Kidney epithelial cell (primary cell): ENCODE measurements at regions not wholly inside any gene's neighbourhood (a gene's known extent, or its start where the extent isn't known, plus 50 kb on each side); places are given as distances from the start of the nearest gene placed in this dataset.

ENCODE experiments used
- DNase-seq: peaks from one replicate; pipeline ENCODE4 v3.0.0-alpha.2; 2010; ENCODE audit warnings: low read depth
- H3K27me3 ChIP-seq: 2 replicates; pipeline ENCODE4 v1.6.0; 2011; ENCODE audit warnings: low read length; ENCODE audit not compliant: control insufficient read depth, insufficient read depth
- H3K36me3 ChIP-seq: 2 replicates; pipeline ENCODE4 v1.5.1; 2011; ENCODE audit warnings: low read length; ENCODE audit not compliant: control insufficient read depth, insufficient read depth
- H3K4me3 ChIP-seq: 2 replicates; pipeline ENCODE4 v1.5.1; 2011; ENCODE audit warnings: low read depth, mild to moderate bottlenecking, control low read depth, low read length
- TF ChIP-seq, protein P1 (sequence below): IDR thresholded peaks from 2 replicates; pipeline ENCODE4 v1.5.1; 2011; ENCODE audit warnings: mild to moderate bottlenecking, moderate library complexity, low read length, control low read depth, inconsistent platforms; ENCODE audit not compliant: insufficient read depth, poor library complexity, severe bottlenecking

DNA sequence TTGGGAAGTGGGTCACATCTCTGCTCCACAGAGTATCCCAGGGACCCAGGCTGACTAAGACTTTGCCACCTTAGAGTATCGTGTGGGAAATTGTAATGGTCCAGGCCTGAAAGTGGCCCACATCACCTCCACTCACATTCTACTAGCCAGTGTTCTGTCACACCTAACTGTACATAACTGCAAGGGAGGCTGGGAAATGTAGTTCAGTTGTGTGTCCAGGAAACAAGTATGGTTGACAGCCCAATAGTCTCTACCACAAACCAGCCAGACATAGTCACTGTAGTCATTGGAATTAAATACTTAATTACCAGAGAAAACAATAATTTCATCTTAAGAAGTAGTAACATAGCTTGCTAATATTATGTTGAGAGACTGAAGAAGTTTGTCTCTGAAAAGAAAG lies 233.4 kb upstream of the S100G start:
- H3K4me3 ChIP-seq: no peak overlapping the region
- no peaks in the 10 kb centered on the region for H3K27me3 ChIP-seq
- no peak for DNase-seq
- no peaks in the 10 kb centered on the region for H3K36me3 ChIP-seq
- TF ChIP-seq, protein P1, sequence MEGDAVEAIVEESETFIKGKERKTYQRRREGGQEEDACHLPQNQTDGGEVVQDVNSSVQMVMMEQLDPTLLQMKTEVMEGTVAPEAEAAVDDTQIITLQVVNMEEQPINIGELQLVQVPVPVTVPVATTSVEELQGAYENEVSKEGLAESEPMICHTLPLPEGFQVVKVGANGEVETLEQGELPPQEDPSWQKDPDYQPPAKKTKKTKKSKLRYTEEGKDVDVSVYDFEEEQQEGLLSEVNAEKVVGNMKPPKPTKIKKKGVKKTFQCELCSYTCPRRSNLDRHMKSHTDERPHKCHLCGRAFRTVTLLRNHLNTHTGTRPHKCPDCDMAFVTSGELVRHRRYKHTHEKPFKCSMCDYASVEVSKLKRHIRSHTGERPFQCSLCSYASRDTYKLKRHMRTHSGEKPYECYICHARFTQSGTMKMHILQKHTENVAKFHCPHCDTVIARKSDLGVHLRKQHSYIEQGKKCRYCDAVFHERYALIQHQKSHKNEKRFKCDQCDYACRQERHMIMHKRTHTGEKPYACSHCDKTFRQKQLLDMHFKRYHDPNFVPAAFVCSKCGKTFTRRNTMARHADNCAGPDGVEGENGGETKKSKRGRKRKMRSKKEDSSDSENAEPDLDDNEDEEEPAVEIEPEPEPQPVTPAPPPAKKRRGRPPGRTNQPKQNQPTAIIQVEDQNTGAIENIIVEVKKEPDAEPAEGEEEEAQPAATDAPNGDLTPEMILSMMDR: no peak

DNA sequence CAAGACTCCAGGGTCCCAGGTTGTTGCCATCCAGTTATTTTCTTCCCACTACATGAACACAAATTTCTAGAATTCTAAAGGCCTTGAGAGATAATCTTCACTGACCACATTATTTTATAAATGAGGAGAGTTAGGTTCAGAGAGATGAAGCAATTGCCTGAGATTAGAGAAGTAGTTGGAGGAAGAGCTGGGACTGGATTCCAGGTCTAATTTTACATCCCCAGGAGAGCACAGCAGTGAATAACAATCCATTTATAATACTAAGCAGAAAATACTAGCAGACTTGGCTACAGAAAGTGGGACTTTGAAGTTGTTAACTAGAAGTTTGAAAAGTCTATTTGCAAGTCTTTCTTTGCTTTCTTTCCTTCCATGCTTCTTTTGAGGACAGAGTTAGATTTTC lies 231.3 kb upstream of the S100G start:
- no peaks in the 10 kb centered on the region for H3K27me3 ChIP-seq
- TF ChIP-seq, protein P1: no peak
- DNase-seq: no peak
- H3K4me3 ChIP-seq: no peak overlapping the region
- H3K36me3 ChIP-seq: no peaks in the 10 kb centered on the region

- Histone ChIP-seq H3K36me3 (no peaks in the 10 kb centered on the region), H3K27me3 (no peaks in the 10 kb centered on the region), H3K4me3 (no peak overlapping the region)
- TF ChIP-seq, protein P1: no peak
- no peak for DNase-seq
These were observed 222.3 kb upstream of the S100G start for GRCh38 chrX:16427668-16428067.

DNA sequence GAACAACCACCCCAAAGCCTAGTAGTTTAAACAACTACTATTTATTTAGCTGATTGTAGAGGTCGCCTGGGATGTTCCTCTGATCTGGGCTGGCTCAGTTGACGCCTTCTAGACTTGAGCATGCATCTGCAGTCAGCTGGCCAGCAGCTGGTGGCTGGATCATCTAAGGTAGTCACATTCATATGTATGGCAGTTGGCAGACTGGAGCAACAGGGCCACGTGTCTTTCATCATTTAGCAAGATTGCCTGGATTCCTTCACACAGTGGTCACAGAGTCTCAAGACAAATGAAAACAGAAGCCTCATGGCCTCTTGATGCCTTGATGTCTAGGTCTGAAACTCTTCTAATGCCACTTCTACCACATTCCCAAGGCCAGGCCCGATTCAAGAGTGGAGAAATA lies 220.6 kb upstream of the S100G start:
- no peaks in the 10 kb centered on the region for H3K36me3 ChIP-seq
- H3K27me3 ChIP-seq: no peaks in the 10 kb centered on the region
- TF ChIP-seq, protein P1: no peak
- no peak for DNase-seq
- H3K4me3 ChIP-seq: no peak overlapping the region

GRCh38 chrX:16431266-16431665 lies 218.7 kb upstream of the S100G start:
- H3K36me3 ChIP-seq: no peaks in the 10 kb centered on the region
- H3K27me3 ChIP-seq: no peaks in the 10 kb centered on the region
- no peak for DNase-seq
- no peak overlapping the region for H3K4me3 ChIP-seq
- TF ChIP-seq, protein P1: no peak

DNA sequence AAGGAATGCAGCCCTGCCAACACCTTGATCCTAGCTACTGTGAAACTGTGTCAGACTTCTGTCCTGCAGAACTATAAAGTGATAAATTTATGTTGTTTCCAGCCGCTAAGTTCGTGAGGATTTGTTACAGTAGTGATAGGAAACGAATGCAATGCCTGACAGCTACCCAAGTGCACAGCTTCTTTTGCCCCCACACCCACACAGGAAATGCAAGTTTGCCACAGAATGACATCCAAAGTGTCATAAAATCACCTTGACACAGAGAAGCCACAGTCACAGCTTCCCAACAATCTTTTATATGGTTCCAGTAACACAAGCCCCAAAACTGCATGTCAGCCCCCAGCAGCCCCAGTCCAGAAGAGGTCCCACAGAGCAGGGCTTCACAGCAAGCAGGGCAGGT lies 216.9 kb upstream of the S100G start:
- Histone ChIP-seq H3K27me3 (no peaks in the 10 kb centered on the region), H3K36me3 (no peaks in the 10 kb centered on the region), H3K4me3 (no peak overlapping the region)
- TF ChIP-seq, protein P1: no peak
- DNase-seq: no peak
